H9 (cell line): ENCODE measurements at regions not wholly inside any gene's neighbourhood (a gene's known extent, or its start where the extent isn't known, plus 50 kb on each side); places are given as distances from the start of the nearest gene placed in this dataset.
A peak's percentile ranks its signal among the peaks of the same experiment; 100 is the strongest.

Experiments
- DNase-seq: peaks from one replicate; pipeline ENCODE4 v3.0.0-alpha.2; 2017
- H2AFZ ChIP-seq: one replicate; pipeline ENCODE4 v1.6.1; 2013; ENCODE audit warnings: mild to moderate bottlenecking, low read length, control low read depth, moderate library complexity
- H2AK5ac ChIP-seq: 2 replicates; pipeline ENCODE4 v1.6.1; 2013; ENCODE audit warnings: low read length, control low read depth, mixed read lengths; ENCODE audit not compliant: insufficient read length
- H2BK120ac ChIP-seq: one replicate; pipeline ENCODE4 v1.6.1; 2013; ENCODE audit warnings: low read depth, mild to moderate bottlenecking, low read length, control low read depth, inconsistent platforms; ENCODE audit not compliant: poor library complexity, severe bottlenecking
- H2BK12ac ChIP-seq: 2 replicates; pipeline ENCODE4 v1.6.1; 2013; ENCODE audit warnings: low read length, control low read depth, mixed read lengths, low read depth; ENCODE audit not compliant: insufficient read length
- H2BK15ac ChIP-seq: 2 replicates; pipeline ENCODE4 v1.6.1; 2013; ENCODE audit warnings: low read depth, low read length, control low read depth
- H2BK20ac ChIP-seq: one replicate; pipeline ENCODE4 v1.6.1; 2013; ENCODE audit warnings: low read depth, mild to moderate bottlenecking, low read length, control low read depth, inconsistent platforms; ENCODE audit not compliant: poor library complexity, severe bottlenecking
- H2BK5ac ChIP-seq: 2 replicates; pipeline ENCODE4 v1.6.1; 2013; ENCODE audit warnings: low read length, control low read depth, mixed read lengths; ENCODE audit not compliant: insufficient read length
- H3K14ac ChIP-seq: 2 replicates; pipeline ENCODE4 v1.6.1; 2013; ENCODE audit warnings: low read length, control low read depth; ENCODE audit not compliant: insufficient read depth
- H3K18ac ChIP-seq: 2 replicates; pipeline ENCODE4 v1.6.1; 2013; ENCODE audit warnings: low read depth, mild to moderate bottlenecking, mixed read lengths, low read length, control low read depth; ENCODE audit not compliant: insufficient read length
- H3K23ac ChIP-seq: 2 replicates; pipeline ENCODE4 v1.6.1; 2013; ENCODE audit warnings: low read length, control low read depth, mixed read lengths, low read depth; ENCODE audit not compliant: insufficient read length
- H3K23me2 ChIP-seq: 2 replicates; pipeline ENCODE4 v1.6.1; 2013; ENCODE audit warnings: low read depth, mild to moderate bottlenecking, mixed read lengths, low read length, control low read depth; ENCODE audit not compliant: insufficient read length, poor library complexity, severe bottlenecking
- H3K27ac ChIP-seq: 2 replicates; pipeline ENCODE4 v1.5.1; 2013; ENCODE audit warnings: low read length, control low read depth, mixed read lengths, low read depth; ENCODE audit not compliant: insufficient read length
- H3K27me3 ChIP-seq: 2 replicates; pipeline ENCODE4 v1.6.1; 2013; ENCODE audit warnings: low read length, control low read depth, inconsistent platforms; ENCODE audit not compliant: insufficient read depth
- H3K4ac ChIP-seq: 2 replicates; pipeline ENCODE4 v1.6.1; 2013; ENCODE audit warnings: low read depth, mild to moderate bottlenecking, control low read depth, inconsistent platforms, low read length, moderate library complexity
- H3K4me1 ChIP-seq: 2 replicates; pipeline ENCODE4 v1.6.1; 2013; ENCODE audit warnings: low read length, control low read depth, inconsistent platforms; ENCODE audit not compliant: insufficient read depth
- H3K4me2 ChIP-seq: 2 replicates; pipeline ENCODE4 v1.6.1; 2013; ENCODE audit warnings: low read length, control low read depth, mixed read lengths; ENCODE audit not compliant: insufficient read length, insufficient read depth
- H3K56ac ChIP-seq: 2 replicates; pipeline ENCODE4 v1.6.1; 2013; ENCODE audit warnings: low read depth, mild to moderate bottlenecking, mixed read lengths, low read length, control low read depth; ENCODE audit not compliant: insufficient read length
- H3K79me1 ChIP-seq: 2 replicates; pipeline ENCODE4 v1.6.1; 2013; ENCODE audit warnings: low read depth, mild to moderate bottlenecking, moderate library complexity, low read length, control low read depth, inconsistent platforms; ENCODE audit not compliant: insufficient read depth, poor library complexity, severe bottlenecking
- H3K79me2 ChIP-seq: 2 replicates; pipeline ENCODE4 v1.6.1; 2013; ENCODE audit warnings: low read length, control low read depth, inconsistent platforms; ENCODE audit not compliant: insufficient read depth
- H3K9ac ChIP-seq: 2 replicates; pipeline ENCODE4 v1.6.1; 2013; ENCODE audit warnings: low read length, control low read depth, mixed read lengths; ENCODE audit not compliant: insufficient read length; ENCODE audit errors: extremely low read depth
- H3K9me3 ChIP-seq: one replicate; pipeline ENCODE4 v1.6.1; 2013; ENCODE audit warnings: low read depth, low read length, inconsistent platforms; ENCODE audit not compliant: control insufficient read depth
- H3T11ph ChIP-seq: one replicate; pipeline ENCODE4 v1.6.1; 2013; ENCODE audit warnings: mild to moderate bottlenecking, low read length, control low read depth, inconsistent platforms
- H4K20me1 ChIP-seq: one replicate; pipeline ENCODE4 v1.6.1; 2013; ENCODE audit not compliant: control insufficient read depth, insufficient read length, insufficient read depth
- H4K5ac ChIP-seq: 2 replicates; pipeline ENCODE4 v1.6.1; 2013; ENCODE audit warnings: low read depth, mild to moderate bottlenecking, mixed read lengths, low read length, control low read depth; ENCODE audit not compliant: insufficient read length
- H4K8ac ChIP-seq: replicated peaks from 2 replicates; pipeline ENCODE4 v1.6.1; 2013; ENCODE audit warnings: low read length, control low read depth, mixed read lengths, low read depth; ENCODE audit not compliant: insufficient read length
- H4K91ac ChIP-seq: 2 replicates; pipeline ENCODE4 v1.6.1; 2013; ENCODE audit warnings: low read depth, mild to moderate bottlenecking, moderate library complexity, mixed read lengths, low read length, control low read depth; ENCODE audit not compliant: insufficient read length
- H3K27ac Mint-ChIP-seq, 3 experiments: 2 replicates in 2 of 3; 3 replicates in 1 of 3; pipeline ENCODE4 v1.8.0; 2020 to 2021; ENCODE audit warnings: mixed read lengths in 3 of 3, mild to moderate bottlenecking in 1 of 3, moderate library complexity in 1 of 3
- H3K27me3 Mint-ChIP-seq: 2 replicates; pipeline ENCODE4 v1.8.0; 2021; ENCODE audit warnings: low read depth, mild to moderate bottlenecking, moderate library complexity, mixed read lengths
- H3K36me3 Mint-ChIP-seq, 3 experiments: 2 replicates in 2 of 3; 3 replicates in 1 of 3; pipeline ENCODE4 v1.8.0; 2020 to 2021; ENCODE audit warnings: low read depth in 3 of 3, mixed read lengths in 3 of 3; ENCODE audit not compliant: insufficient read depth in 1 of 3
- H3K4me1 Mint-ChIP-seq, 2 experiments: 2 replicates each; pipeline ENCODE4 v1.8.0; 2020; ENCODE audit warnings: mixed read lengths in 2 of 2
- H3K4me3 Mint-ChIP-seq, 2 experiments: 2 replicates in 1 of 2; 3 replicates in 1 of 2; pipeline ENCODE4 v1.8.0; 2020 to 2021; ENCODE audit warnings: mild to moderate bottlenecking in 2 of 2, mixed read lengths in 2 of 2, moderate library complexity in 1 of 2
- H3K9me3 Mint-ChIP-seq, 2 experiments: 2 replicates in 1 of 2; 3 replicates in 1 of 2; pipeline ENCODE4 v1.8.0; 2020; ENCODE audit warnings: mild to moderate bottlenecking in 2 of 2, mixed read lengths in 2 of 2, moderate library complexity in 1 of 2
- WGBS: extraction: QIAGEN DNeasy Blood & Tissue Kit; methylation state at CpG from one replicate; pipeline ENCODE4 v1.1.7; 2013; ENCODE audit warnings: missing lambda C conversion rate, low lambda C conversion rate, mixed read lengths; ENCODE audit not compliant: insufficient read length; ENCODE audit errors: extremely low coverage; 5-methylcytosine and 5-hydroxymethylcytosine counted together
- TF ChIP-seq, protein P1 (sequence below): fragments of 200-600 bp; sonication (generic); conservative IDR thresholded peaks from 3 replicates; pipeline ENCODE4 v1.8.0; 2021; ENCODE audit warnings: antibody characterized with exemption, mild to moderate bottlenecking

DNA sequence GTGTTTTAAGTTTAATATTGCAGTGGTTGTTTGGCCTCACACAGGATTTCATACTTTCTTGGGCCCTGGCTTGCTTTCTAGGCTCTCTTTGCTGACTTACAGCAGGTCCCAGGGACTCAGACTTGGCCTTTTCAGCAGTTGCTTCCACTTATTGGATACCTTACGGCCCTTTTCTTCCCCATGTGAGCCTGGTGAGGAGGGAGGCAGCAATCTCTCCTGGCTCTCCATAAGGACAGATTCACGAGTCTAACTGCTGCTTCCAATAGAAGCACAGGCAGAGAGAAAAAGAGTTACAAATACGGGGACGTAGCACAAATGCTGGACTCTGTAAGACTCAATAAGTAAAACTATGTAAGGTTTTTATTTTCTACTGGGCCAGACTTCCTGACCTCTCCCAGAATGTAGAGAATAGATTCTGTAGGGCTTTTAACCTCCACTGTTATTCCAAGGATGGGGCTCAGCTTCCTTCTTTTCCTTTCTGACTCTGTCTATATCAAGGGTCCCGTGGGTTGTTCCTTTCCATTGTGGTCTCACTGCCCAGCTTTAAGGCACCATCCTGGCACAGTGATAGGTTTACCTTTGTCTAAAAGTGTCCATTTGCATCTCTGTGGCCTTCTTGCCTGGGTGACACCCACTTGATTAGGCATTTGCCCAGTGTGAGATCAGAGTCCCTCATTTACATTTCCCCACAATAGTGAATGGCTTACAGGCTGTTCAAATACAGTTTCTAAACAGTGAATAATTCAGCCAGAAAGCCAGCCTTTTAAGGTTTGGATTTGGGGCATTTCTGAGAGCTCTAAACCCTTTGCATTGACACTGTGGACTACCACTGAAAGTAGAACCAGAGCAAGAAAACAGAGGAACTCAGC lies 92.8 kb downstream of the RASSF10 start:
- Histone ChIP-seq H3K9ac (no peak overlapping the region), H3K27ac (no peak overlapping the region), H4K8ac (no peak overlapping the region), H3K23ac (no peak overlapping the region), H3K27me3 (no peaks in the 10 kb centered on the region), H2BK120ac (no peak overlapping the region), H3K79me2 (no peaks in the 10 kb centered on the region), H3K56ac (no peak overlapping the region), H3K79me1 (no peaks in the 10 kb centered on the region), H3K4ac (no peak overlapping the region), H2BK20ac (no peak overlapping the region), H3K14ac (no peak overlapping the region), H4K20me1 (no peaks in the 10 kb centered on the region), H2BK5ac (no peak overlapping the region), H3K18ac (no peak overlapping the region), H3K23me2 (no peaks in the 10 kb centered on the region), H2AK5ac (no peak overlapping the region), H2BK12ac (no peak overlapping the region), H4K91ac (no peak overlapping the region), H3K4me1 (peaks cover 2% of the 10 kb centered on the region; the same call in 1 of the 2 replicates), H4K5ac (no peak overlapping the region), H3K9me3 (no peaks in the 10 kb centered on the region), H2BK15ac (no peak overlapping the region), H3T11ph (no peak overlapping the region), H3K4me2 (no peak overlapping the region), H2AFZ (no peak overlapping the region)
- peaks cover 56% of the 10 kb centered on the region in 2 experiments for H3K4me1 Mint-ChIP-seq
- no peaks in the 10 kb centered on the region for H3K36me3 Mint-ChIP-seq
- no peaks in the 10 kb centered on the region for H3K27me3 Mint-ChIP-seq
- H3K27ac Mint-ChIP-seq, result peak overlapping the region; percentile 13 to 90 (median 16); a peak in 5 of 7 replicates
- H3K9me3 Mint-ChIP-seq, result no peaks in the 10 kb centered on the region; a peak in 1 of 5 replicates
- H3K4me3 Mint-ChIP-seq, result no peak overlapping the region
- TF ChIP-seq, protein P1, sequence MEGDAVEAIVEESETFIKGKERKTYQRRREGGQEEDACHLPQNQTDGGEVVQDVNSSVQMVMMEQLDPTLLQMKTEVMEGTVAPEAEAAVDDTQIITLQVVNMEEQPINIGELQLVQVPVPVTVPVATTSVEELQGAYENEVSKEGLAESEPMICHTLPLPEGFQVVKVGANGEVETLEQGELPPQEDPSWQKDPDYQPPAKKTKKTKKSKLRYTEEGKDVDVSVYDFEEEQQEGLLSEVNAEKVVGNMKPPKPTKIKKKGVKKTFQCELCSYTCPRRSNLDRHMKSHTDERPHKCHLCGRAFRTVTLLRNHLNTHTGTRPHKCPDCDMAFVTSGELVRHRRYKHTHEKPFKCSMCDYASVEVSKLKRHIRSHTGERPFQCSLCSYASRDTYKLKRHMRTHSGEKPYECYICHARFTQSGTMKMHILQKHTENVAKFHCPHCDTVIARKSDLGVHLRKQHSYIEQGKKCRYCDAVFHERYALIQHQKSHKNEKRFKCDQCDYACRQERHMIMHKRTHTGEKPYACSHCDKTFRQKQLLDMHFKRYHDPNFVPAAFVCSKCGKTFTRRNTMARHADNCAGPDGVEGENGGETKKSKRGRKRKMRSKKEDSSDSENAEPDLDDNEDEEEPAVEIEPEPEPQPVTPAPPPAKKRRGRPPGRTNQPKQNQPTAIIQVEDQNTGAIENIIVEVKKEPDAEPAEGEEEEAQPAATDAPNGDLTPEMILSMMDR, result no peak
- WGBS, result no CpG with 5 or more reads among the region's 5 CpGs
- no peak for DNase-seq
